HCT116 (cell line): ENCODE measurements at regions not wholly inside any gene's neighbourhood (a gene's known extent, or its start where the extent isn't known, plus 50 kb on each side); places are given as distances from the start of the nearest gene placed in this dataset.
"Not testable (repeated sequence)": the region's sequence is repeated elsewhere in the genome, so short reads cannot be mapped to it uniquely, and the experiment has no call there.

Experiments used
- ATAC-seq: fragments of 200-7000 bp; cut with Tn5 transposase; 2 replicates; pipeline ENCODE4 v1.9.1; 2020; ENCODE audit warnings: mild to moderate bottlenecking, moderate library complexity
- BruUV-seq: library from RNA; stranded (reverse); fragments of 400-500 nt; replicated peaks from 2 replicates; lab custom pipeline; 2021; lab: Mats Ljungman, UMichigan
- CTCF ChIA-PET: fragments of 300-600 bp; sonication (Branson Sonifier 250); formaldehyde crosslinking; loops from one replicate; lab custom pipeline; 2021; ENCODE audit warnings: antibody characterized with exemption; lab: Charles Lee
- POLR2A ChIA-PET: fragments of 300-600, 350-600 bp; sonication (Branson Sonifier 250); formaldehyde crosslinking; loops from one replicate; lab custom pipeline; 2021; ENCODE audit warnings: antibody characterized with exemption; lab: Charles Lee
- RAD21 ChIA-PET, 2 experiments: fragments of 300-600 bp; sonication (Branson Sonifier 250); formaldehyde crosslinking; loops; one replicate each; lab custom pipeline; 2023; ENCODE audit warnings: low total read pairs in 2 of 2; ENCODE audit not compliant: uncharacterized antibody in 2 of 2, unreplicated experiment in 2 of 2, low non-redundant PET in 1 of 2; lab: Charles Lee
- DNase-seq: peaks from one replicate; pipeline ENCODE4 v3.0.0-alpha.2; 2010; ENCODE audit warnings: low read depth, low spot score
- H2AFZ ChIP-seq: fragments of 200-600 bp; shearing (Covaris generic), sonication (generic); 2 replicates; pipeline ENCODE4 v1.6.1; 2017; ENCODE audit warnings: low read depth, mixed run types, mixed read lengths, antibody characterized with exemption, low read length; ENCODE audit not compliant: poor library complexity, severe bottlenecking
- H3K27ac ChIP-seq: 2 replicates; pipeline ENCODE4 v1.5.1; 2012; ENCODE audit warnings: low read depth, low read length
- H3K27me3 ChIP-seq: fragments of 200-600 bp; sonication (generic); 2 replicates; pipeline ENCODE4 v1.6.1; 2016; ENCODE audit warnings: mixed run types, low read length, mixed read lengths; ENCODE audit not compliant: insufficient read depth
- H3K36me3 ChIP-seq, 2 experiments: fragments of 200-500 bp in 1 of 2; fragments of 200-600 bp in 1 of 2; sonication (Bioruptor generic) in 1 of 2; sonication (generic) in 1 of 2; 2 replicates each; pipeline versions ENCODE4 v1.5.1 to v1.6.1; 2014 to 2016; ENCODE audit warnings: low read length in 2 of 2, inconsistent platforms in 1 of 2, mixed read lengths in 1 of 2, mixed run types in 1 of 2; ENCODE audit not compliant: insufficient read depth in 2 of 2, control insufficient read depth in 1 of 2
- H3K4me1 ChIP-seq, 2 experiments: fragments of 200-600 bp in 1 of 2; sonication (generic) in 1 of 2; 2 replicates each; pipeline versions ENCODE4 v1.5.1 to v1.6.1; 2012 to 2017; ENCODE audit warnings: low read length in 2 of 2, inconsistent platforms in 1 of 2, mild to moderate bottlenecking in 1 of 2, mixed read lengths in 1 of 2, mixed run types in 1 of 2, moderate library complexity in 1 of 2; ENCODE audit not compliant: insufficient read depth in 2 of 2, control insufficient read depth in 1 of 2
- H3K4me2 ChIP-seq: fragments of 200-600 bp; sonication (generic); 2 replicates; pipeline ENCODE4 v1.6.1; 2017; ENCODE audit warnings: mixed run types, low read length, mixed read lengths
- H3K4me3 ChIP-seq, 2 experiments: fragments of 200-600 bp in 1 of 2; sonication (generic) in 1 of 2; replicated peaks in 1 of 2; 2 replicates each; pipeline ENCODE4 v1.5.1; 2011 to 2016; ENCODE audit warnings: low read length in 2 of 2, control low read depth in 1 of 2, low read depth in 1 of 2, mild to moderate bottlenecking in 1 of 2, mixed read lengths in 1 of 2, mixed run types in 1 of 2
- H3K79me2 ChIP-seq: fragments of 200-600 bp; sonication (generic); 2 replicates; pipeline ENCODE4 v1.6.1; 2017; ENCODE audit warnings: mild to moderate bottlenecking, mixed run types, low read length, moderate library complexity, mixed read lengths; ENCODE audit not compliant: insufficient read depth
- H3K9ac ChIP-seq: fragments of 200-600 bp; sonication (generic); 2 replicates; pipeline ENCODE4 v1.6.1; 2016; ENCODE audit warnings: low read length, mixed read lengths
- H3K9me2 ChIP-seq: fragments of 200-600 bp; sonication (generic), shearing (Covaris generic); 2 replicates; pipeline ENCODE4 v1.6.1; 2017; ENCODE audit warnings: mixed run types, mild to moderate bottlenecking, moderate library complexity; ENCODE audit not compliant: insufficient read depth
- H3K9me3 ChIP-seq, 2 experiments: fragments of 200-500 bp in 1 of 2; fragments of 200-600 bp in 1 of 2; sonication (Bioruptor generic) in 1 of 2; sonication (generic) in 1 of 2; 2 replicates each; pipeline ENCODE4 v1.6.1; 2014 to 2017; ENCODE audit warnings: low read length in 2 of 2, mixed read lengths in 2 of 2, inconsistent platforms in 1 of 2, low read depth in 1 of 2, mild to moderate bottlenecking in 1 of 2, mixed run types in 1 of 2, moderate library complexity in 1 of 2; ENCODE audit not compliant: control insufficient read depth in 1 of 2, insufficient read depth in 1 of 2
- H4K20me1 ChIP-seq: fragments of 200-600 bp; sonication (generic), shearing (Covaris generic); 2 replicates; pipeline ENCODE4 v1.6.1; 2017; ENCODE audit warnings: mixed run types, mild to moderate bottlenecking, moderate library complexity; ENCODE audit not compliant: insufficient read depth
- intact Hi-C: fragments of 100-400 bp; cut with micrococcal nuclease; formaldehyde crosslinking; loops from 2 replicates; pipeline ENCODE4 v1.10.0; 2022

DNA sequence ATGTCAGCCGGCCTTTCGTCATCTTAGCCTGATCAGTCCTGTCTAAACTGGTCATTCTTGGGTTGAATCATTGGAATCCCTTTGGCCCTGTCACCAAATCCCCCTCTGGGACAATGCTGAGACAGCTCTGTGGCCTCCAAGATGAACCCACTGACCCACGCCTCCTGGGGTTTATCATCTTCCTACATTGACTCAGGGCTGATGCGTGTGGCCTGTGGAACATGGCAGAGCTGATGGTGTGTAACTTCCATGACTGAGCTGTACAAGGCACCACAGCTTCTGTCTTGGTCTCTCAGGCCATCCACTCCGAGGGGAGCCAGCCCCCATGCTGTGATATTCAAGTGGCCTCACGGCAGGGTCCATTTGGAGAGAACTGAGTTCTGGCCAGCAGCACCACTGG lies 150.2 kb downstream of the LAT start:
- H3K4me3 ChIP-seq, H3K9ac ChIP-seq, intact Hi-C loops, H3K27ac ChIP-seq, H4K20me1 ChIP-seq, H3K9me2 ChIP-seq, BruUV-seq, POLR2A ChIA-PET, H2AFZ ChIP-seq, H3K4me1 ChIP-seq, CTCF ChIA-PET, ATAC-seq, H3K4me2 ChIP-seq, DNase-seq, H3K9me3 ChIP-seq, RAD21 ChIA-PET, H3K27me3 ChIP-seq, H3K79me2 ChIP-seq, H3K36me3 ChIP-seq: not testable (repeated sequence)

DNA sequence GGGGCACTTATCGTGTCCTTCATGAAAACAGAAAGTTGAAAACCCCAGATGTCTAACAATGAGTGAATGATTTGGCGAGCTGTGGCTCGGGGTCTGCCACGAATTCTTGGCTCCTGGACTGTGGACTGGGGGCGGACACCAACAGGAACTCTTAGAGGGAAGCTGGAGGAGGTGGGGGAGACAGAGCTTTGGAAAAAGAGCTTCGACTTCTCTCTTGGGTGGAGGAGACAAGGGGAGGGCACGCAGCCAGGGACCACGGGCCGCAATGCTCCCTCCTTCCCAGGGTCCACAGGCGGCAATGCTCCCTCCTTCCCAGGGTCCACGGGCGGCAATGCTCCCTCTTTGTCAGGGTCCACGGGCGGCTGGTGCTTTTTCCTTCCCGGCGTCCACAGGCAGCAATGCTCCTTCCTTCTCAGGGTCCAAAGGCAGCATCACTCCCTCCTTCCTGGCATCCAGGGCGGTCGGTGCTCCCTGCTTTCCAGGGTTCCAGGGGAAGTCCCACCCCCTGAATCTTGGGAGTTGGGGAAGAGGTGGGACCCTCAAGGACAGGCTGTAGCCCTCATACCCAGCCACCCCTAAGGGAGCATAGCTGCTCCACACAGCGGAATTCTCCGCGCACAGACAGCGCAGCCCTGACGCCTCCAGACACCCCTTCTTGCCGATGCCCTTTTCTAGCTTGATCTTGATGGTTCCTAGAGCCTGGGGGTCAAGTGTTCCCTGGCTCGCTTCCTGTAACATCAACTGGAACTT lies 149.0 kb downstream of the LAT start:
- intact Hi-C loops, H2AFZ ChIP-seq, BruUV-seq, H3K9ac ChIP-seq, H3K27me3 ChIP-seq, H3K36me3 ChIP-seq, H3K9me3 ChIP-seq, H3K4me1 ChIP-seq, RAD21 ChIA-PET, H3K4me3 ChIP-seq, H3K9me2 ChIP-seq, H3K4me2 ChIP-seq, H4K20me1 ChIP-seq, CTCF ChIA-PET, POLR2A ChIA-PET, ATAC-seq, H3K79me2 ChIP-seq, DNase-seq, H3K27ac ChIP-seq: not testable (repeated sequence)

DNA sequence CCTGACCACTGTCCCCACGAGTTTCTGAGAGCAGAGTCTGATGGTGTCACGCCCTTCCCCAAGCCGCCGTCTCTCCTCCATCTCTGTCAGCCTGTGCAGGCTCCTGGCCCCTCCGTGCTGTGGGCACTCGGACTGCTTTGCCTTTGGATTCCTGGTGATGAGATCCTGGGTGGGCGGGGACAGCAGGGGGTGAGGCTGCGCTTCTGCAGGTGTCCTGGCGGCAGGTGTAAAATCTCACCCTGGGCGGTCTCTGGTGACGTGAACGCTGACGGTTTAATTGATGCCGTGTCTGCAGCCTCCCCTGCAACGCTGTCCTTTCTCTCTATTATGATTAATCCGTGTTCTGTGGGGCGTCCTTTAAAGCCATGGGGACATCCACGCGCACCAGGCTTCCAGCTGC lies 148.0 kb downstream of the LAT start:
- ATAC-seq, H3K4me1 ChIP-seq, H3K9me2 ChIP-seq, CTCF ChIA-PET, DNase-seq, H4K20me1 ChIP-seq, H3K27ac ChIP-seq, BruUV-seq, H3K27me3 ChIP-seq, POLR2A ChIA-PET, H3K4me3 ChIP-seq, H3K9ac ChIP-seq, intact Hi-C loops, H3K4me2 ChIP-seq, RAD21 ChIA-PET, H3K79me2 ChIP-seq, H3K9me3 ChIP-seq, H2AFZ ChIP-seq, H3K36me3 ChIP-seq: not testable (repeated sequence)

DNA sequence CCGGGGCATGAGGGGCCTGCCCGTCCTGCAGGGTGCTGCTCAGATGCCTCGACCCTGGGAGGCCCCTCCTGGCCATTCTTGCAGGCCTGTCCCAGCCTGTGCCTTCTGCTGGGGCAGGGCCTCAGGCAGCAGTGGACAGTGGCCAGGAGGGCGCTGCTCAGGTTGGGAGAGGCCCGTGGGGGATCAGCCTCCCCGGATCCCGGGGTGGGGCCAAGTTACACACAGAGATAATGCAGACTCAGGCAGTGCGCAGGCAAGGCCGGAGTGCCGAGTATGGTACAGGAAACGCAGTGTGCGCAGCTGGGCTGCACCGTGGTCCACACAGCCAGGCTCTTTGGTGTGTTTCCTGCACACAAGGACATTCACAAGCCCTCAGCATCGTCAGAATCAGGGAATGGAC lies 147.6 kb downstream of the LAT start:
- H3K9me2 ChIP-seq, BruUV-seq, DNase-seq, H3K27ac ChIP-seq, H3K4me1 ChIP-seq, H4K20me1 ChIP-seq, H2AFZ ChIP-seq, H3K36me3 ChIP-seq, CTCF ChIA-PET, RAD21 ChIA-PET, H3K79me2 ChIP-seq, H3K27me3 ChIP-seq, H3K4me3 ChIP-seq, POLR2A ChIA-PET, intact Hi-C loops, H3K4me2 ChIP-seq, H3K9ac ChIP-seq, H3K9me3 ChIP-seq: not testable (repeated sequence)
- ATAC-seq = 0 out of 2 replicates have a peak, but pooled peaks have one; percentile 17
